ENCODE measurements at regions not wholly inside any gene's neighbourhood (a gene's known extent, or its start where the extent isn't known, plus 50 kb on each side); places are given as distances from the start of the nearest gene placed in this dataset.
"Not testable (repeated sequence)": the region's sequence is repeated elsewhere in the genome, so short reads cannot be mapped to it uniquely, and the experiment has no call there.

DNA sequence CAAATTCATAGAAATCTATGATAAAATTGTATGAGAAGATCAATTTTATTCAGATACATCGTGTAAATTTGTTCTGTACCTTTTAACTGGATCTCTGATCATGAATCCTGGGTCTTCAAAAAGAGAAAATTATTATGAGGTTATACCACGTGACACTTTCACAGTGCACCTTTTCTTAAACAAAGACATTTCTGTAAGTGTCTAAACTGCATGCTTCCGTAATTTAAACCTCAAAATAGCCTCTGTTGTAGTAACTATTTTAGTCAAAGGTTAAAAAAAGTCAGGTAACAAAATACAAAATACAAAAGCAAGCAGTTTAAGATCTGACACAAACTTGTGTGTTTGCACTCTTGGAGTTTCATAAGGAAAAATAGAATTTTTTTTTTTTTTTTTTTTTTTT is 171.3 kb downstream of the SPIN4 start:
- DNase-seq (ENCODE audit: low read depth), result not testable (repeated sequence)

DNA sequence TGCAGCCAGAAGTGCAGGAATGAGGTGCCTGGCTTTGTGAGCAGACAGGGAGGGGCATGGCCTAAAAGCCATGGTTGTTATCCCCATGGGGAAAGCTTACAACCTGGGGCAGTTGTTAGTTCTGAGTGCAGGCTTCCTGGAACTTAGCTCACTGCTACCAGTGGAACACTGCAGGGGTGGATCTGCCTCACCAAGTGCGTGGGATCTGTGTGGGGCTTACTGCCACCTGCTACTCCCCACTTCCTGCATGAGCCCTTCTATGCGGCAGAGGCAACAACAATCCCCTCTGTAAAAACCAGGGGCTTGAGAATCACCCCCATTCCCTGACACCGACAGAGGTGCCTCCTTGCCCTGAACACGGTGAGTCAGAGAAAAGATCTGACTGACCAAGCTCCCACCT is 174.6 kb downstream of the SPIN4 start:
- DNase-seq (ENCODE audit: low read depth), result not testable (repeated sequence)

DNA sequence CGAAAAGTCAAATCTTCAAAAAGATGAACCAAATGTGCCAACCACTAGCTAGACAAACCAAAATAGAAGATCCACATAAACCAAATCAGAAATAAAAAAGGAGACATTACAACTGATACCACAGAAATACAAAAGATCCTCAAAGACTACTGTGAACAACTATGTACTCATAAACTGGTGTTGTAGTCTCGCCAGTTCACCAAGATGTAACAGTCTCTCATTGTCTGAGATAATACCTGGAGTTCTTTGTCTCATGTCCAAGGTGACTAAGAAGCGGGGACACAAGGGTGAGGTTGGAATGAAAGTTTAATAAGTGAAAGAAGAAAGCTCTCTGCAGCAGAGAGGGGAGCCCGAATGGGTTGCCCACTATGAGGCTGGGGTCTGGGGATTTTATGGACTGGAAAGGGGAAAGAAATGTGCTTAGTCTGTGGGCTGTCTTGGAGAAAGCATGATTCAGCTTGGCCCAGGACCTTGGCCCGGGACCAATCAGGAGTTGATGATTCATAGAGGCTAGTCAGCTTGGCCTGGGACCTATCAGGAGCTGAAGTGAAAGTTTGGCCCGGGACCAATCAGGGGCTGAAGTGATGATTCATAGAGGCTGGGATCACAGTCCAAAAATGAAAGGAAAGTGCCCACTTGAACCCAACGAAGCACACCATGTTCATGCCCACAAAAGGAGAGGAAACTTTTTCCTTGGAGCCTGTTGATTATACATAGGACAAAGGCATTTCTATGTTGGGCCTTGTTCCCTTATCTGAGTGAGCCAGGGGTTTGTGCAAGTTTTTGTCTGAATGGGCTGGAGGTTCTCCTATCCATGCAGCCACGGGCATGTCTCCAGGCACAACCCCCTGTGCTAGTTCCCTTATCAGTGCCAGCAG is 177.1 kb downstream of the SPIN4 start:
- not testable (repeated sequence) for DNase-seq (ENCODE audit: low read depth)

DNA sequence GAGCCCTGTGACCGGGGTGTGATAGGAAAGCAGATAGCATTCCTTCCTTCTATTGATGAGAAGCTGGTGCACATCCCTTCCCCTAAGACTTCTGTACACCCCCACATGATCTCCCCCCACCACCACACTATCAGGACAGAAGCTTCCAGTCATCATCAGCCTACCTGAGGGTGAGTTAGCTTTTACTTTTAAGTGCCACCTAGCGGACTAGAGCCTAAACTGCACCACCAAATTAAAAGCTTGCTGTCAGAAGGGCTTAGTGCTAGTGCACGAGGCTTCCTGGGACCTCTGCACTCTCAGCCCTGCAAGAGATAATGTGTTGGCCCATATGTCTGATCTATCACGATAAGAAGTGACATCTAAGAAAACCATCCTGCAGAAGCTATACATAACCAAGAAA is 181.7 kb downstream of the SPIN4 start:
- not testable (repeated sequence) for DNase-seq (ENCODE audit: low read depth)

DNA sequence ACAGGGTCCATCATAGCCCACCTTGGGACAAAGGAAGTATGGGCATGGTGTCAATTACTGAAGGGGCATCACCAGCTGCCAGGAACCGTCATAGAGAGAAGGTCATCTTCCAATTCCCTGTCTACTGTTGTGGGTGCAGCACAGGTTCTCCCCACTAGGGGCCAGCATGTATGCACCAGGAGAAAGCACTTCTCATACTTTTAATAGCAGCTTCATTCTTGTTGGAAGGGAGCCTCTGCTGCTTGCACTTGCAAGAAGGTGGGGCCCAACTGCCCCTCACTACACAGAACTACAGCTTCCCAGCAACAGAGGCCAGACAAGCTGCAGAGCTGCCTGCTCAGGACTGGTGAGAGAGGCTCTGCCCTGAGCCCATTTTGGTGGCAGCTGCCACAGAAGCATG is 182.2 kb downstream of the SPIN4 start:
- DNase-seq (ENCODE audit: low read depth), result not testable (repeated sequence)

DNA sequence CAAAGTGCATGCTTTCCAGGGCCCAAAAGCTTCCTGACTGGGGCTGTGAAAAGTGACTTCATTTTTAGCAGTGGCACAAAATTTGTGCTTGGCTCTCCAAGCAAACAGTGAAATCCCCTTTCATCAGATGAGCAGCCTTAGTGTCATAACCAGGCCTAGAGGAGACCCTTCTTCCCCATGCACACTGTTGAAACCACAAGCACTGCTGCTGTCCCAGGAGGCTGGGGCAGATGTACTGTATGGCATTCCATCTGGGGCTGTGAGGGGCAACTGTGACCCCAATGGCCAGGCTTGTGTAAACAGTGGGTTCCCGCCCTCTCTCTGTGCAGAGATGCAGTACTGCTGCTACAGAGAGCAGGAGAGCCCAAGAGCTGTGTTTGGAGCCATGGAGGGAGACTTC is 184.1 kb downstream of the SPIN4 start:
- DNase-seq (ENCODE audit: low read depth), result not testable (repeated sequence)

DNA sequence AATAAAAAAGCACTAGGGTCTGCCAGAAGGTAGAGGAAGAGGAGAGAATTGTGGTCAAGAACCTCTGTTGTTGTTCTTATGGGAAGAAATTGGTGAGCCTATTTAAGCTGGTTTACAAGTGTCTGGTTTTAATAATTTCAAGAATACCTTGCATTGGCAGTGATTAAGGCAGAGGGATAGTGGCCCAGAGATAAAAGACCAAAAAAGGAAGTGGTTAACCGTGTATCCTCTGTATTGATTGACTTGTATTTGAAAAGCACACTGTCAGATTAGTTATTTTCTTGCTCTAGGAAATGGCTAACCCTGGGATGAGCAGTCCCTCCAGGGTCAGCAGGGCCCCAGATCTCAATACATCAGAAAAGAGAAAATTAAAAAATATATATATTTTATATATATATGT is 190.1 kb downstream of the SPIN4 start:
- not testable (repeated sequence) for DNase-seq (ENCODE audit: low read depth)

DNA sequence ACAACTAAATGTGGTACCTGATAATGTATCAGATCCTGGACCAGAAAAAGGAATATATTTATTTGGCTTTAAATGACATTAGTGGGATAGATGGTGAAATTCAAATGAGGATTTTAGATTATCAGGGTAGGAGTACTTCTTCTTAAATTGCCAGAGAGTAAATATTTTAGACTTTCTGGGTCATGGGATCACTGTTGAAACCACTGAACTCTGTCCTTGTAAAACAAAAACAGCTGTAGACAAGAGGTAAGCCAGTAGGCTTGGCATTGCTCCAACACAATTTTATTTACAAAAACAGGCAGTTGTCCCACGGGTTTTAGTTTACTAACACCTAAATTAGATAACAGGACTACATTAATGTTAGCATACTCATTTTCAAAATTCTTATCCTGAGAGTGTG is 190.8 kb downstream of the SPIN4 start:
- DNase-seq (ENCODE audit: low read depth), result not testable (repeated sequence)

DNA sequence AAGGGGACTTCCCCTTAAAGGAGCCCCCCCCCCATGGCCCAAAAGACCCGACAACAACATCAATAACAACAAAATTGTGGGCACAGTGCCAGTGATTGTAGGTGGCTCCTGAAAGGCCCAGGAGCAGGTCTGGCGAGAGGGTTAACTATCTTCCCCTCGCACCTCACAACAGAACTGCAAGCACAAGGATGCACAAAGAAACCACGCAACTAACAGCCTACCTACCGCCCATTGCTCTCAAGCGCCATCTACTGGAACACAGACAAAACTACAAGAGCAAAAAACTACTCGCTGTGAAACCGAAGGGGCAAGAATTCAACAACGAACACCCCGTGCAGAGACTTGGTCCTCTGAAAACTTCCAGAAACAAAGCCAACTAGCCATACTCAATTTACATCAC is 205.6 kb downstream of the SPIN4 start:
- not testable (repeated sequence) for DNase-seq (ENCODE audit: low read depth)

DNA sequence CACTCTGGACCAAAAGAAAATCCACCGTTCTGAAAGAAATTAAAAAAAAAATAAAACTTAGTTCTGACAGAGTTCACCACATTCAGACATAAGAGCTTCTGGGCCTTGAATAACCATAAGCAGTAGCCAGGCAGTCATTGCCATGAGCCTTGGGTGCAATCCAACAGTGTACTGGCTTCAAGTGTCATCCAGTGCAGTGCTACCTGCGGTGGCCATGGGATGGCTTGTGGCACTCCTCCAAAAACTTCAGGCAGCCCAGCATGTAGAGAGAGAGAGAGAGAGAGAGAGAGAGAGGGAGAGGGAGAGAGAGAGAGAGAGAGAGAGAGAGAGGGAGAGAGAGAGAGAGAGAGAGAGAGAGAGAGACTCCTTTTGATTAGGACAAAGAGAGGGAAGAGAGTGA is 208.5 kb downstream of the SPIN4 start:
- not testable (repeated sequence) for DNase-seq (ENCODE audit: low read depth)

DNA sequence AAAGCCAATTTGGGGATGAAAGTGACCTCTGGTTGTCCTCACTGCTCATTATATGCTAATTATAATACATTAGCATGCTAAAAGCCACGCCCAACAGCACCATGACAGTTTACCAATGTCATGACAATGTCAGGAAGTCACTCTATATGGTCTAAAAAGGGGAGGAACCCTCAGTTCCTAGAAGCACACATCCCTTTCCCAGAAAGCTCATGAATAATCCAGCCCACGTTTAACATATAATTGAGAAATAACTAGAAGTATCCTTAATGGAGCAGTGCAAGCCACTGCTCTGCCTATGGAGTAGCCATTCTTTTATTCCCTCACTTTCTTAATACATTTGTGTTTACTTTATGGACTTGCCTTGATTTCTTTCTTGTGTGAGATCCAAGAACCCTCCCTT is 215.3 kb downstream of the SPIN4 start:
- DNase-seq (ENCODE audit: low read depth), result not testable (repeated sequence)

DNA sequence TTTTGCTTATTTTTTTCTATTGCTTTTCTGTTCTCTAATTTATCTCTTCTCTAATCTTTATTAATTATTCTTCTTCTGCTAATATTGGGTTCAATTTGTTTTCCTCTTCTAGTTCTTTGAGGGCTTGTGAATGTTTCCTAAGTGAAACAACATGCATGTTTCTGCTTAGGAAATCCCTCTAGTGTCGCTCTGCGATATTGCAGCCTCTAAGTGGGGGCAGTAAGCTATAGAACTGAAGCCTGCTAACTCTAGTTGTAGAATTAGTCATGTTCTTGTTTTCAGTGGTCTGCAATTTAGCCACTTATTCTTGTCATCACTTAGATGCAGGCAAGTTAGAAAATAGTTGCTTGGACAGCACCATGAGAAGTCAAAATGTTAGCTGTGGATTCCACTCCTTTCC is 222.6 kb downstream of the SPIN4 start:
- no peak for DNase-seq (ENCODE audit: low read depth)

DNA sequence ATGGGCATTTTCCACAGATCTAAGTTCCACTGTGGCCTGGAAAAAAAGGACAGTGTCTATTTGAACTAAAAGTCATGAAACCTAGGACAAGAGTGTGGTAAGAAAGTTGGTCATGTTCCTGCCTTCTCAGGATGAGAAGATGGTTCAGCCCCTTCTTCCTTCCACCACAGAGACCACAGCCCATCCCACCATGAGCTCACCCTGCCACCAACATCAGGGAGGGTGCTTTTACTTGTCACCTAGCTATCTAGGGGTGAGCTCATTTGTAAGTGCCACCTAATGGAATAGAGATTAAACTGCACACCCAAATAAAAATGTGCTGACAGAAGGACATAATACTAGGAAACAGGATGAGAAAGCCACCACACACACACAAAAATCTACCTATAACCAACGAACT is 235.9 kb downstream of the SPIN4 start:
- DNase-seq (ENCODE audit: low read depth), result no peak

DNA sequence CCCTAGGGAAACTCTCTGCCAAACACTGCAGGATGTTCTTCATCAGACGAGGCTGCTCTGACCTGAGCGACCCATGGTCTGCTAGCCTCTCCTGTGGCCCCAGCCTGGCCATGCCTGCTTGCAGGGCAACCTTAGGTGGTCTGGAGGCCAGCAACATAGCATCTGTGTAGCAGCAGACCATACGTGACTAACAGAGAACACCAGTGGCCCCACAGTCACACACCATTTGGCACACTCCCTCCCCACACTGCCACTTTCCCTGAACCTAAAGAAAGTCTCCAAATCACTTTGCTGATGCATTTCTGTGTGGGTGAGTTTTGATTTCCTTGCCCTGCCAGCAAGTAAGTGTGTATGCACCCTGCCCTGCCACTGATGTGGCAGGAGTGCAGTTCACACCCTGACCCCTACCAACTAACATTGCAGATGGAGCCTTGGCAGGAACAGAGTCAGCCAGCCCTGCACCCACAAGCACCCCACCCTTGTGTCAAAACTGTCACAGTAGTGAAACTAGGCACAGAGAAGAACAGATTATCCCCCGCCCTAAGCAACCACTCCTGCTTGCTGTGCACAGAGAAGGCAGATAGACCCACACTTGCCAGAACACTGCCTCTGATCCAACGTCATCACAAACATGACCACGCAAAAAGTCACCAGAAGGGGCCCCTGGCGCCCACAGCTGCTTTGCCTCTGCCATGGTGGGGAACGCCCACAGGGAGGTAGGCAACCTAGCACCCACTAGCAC is 249.1 kb downstream of the SPIN4 start:
- no peak for DNase-seq (ENCODE audit: low read depth)

DNA sequence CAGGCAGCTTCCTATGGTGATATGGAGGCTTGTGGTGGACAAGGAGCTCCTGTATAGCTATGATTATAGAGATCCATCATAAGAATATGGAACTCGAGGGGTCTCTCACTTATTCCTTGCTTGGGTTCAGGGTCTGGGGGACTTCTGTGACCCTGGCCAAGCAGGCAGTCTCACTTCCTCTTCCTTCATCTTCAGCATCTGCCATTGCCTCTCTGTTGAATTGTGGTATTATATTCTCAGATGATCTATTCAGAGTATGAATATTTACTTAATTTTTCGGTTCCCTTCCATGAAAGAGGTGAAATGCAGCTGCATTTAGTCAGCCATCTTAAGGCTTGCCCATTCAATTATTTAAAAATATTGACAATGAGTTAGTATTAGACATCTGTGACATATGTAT is 292.9 kb downstream of the SPIN4 start:
- no peak for DNase-seq (ENCODE audit: low read depth)

DNA sequence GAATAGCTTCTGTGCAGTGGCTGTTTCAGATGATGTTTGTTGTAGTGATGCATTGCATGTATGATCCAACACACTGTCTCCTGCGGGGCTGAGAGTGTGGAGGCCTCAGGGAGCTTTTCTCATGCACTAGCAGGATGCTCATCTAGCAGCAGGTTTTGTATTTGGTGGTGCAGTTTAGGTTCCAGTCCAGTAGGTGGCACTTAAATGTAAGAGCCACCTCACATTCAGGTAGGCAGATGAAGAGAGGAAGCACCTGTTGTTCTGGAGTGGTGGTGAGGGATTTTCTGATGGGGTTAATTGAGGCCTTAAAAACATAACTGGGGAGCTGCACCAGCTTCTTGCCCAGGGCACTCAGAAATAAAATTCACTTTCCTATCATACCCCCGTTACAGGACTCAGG is 300.9 kb downstream of the SPIN4 start:
- no peak for DNase-seq (ENCODE audit: low read depth)

DNA sequence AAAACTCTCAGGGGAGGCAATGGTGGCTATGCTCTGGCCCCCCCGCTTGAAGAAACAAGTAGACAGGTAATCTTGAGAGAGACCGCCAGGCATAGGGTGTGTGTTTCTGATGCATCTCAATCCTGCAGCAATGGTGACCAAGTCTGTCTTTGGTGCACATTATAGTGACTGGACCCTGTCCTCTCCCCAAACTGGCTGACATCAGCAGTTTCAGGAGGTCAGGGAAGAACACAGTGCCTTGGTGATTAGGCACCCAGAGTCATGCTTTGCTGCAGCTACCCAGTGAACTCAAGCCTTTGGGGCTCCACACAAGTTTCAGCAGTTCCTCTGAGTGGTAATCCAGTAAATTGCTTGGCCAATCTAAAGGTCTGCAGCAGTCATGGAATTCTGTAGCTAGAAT is 318.3 kb downstream of the SPIN4 start:
- DNase-seq (ENCODE audit: low read depth), result no peak

DNA sequence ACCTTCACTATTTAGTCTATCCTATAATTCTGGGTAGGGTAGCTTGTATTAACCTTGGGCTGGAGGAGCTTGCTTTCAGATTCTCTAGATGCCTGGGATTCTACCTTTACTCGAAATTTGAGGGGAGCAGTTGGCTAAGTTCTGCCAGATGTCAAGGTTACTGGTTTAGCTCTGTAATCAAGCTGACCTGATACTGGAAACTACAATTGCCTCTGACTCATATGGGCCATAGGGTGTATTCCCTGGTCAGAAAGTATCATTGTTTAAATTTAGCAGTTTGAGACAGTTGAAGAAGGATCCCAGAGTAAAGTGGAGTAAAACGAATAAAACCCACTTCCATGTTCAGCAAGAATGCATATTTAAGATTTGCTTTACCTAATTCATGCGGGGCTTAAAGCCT is 337.6 kb downstream of the SPIN4 start:
- DNase-seq (ENCODE audit: low read depth), result no peak

DNA sequence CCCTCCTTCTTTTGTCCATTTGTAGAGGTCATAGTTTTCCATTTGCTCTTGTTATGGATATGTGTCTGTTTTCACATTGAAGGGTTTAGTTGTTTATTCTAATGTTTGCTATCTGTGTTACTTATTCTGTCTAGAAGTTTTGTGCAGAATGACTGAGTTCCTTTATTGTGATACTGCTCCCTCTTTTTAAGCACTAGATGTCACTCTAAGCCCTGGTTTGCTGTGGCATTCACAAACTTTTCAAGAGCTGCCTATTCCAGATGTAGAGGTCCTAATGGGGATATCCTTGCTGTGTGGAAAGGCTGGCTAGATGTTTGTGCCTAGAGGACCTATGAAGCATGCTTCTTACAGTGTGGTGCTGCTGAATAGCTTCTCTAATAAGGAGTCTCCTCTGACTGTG is 338.6 kb downstream of the SPIN4 start:
- no peak for DNase-seq (ENCODE audit: low read depth)

DNA sequence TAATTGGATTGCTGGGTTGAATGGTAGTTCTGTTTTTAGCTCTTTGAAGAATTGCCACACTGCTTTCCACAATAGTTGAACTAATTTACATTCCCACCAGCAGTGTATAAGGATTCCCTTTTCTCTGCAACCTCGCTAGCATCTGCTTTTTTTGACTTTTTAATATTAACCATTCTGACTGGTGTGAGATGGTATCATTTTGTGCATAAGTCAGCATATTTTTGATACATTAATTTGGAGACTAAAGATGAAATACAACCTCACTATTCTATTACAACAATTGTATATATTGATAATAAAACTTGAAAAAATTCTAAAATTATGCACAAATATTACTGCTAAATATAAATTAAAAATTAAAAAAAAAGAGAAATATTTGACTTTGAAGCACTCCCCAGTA is 350.9 kb downstream of the SPIN4 start:
- DNase-seq (ENCODE audit: low read depth), result not testable (repeated sequence)
